ENCODE measurements at regions not wholly inside any gene's neighbourhood (a gene's known extent, or its start where the extent isn't known, plus 50 kb on each side); places are given as distances from the start of the nearest gene placed in this dataset.

DNA sequence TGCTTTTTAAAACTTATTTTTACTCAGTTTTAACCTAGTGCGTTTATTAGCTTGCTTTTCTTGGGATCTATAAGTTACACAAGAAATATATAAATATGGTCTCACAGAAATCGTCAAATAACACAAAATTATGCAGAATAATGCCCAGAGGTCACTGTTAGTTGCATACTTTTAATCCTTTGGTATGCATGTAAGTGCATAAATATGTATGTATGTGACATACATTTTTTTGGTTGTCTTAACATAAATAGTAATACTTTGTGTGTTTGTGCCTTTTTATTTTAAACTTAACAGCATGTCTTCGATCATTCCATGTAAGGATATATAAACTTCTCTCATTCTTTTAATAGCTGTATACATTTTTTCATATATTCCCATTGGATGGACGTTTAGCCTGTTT, 459.6 kb downstream of the PCNX1 start:
- TF ChIP-seq POLR2AphosphoS5 (IDR thresholded peaks at IDR 0.05; ENCODE audit: low read depth, low read length) (no peak), SIN3A (IDR thresholded peaks at IDR 0.05; ENCODE audit: borderline replicate concordance, insufficient read depth, low read length) (no peak), TAF1 (IDR thresholded peaks at IDR 0.05; ENCODE audit: borderline replicate concordance, insufficient read depth, low read length) (no peak)
- TF ChIP-seq, protein P1, sequence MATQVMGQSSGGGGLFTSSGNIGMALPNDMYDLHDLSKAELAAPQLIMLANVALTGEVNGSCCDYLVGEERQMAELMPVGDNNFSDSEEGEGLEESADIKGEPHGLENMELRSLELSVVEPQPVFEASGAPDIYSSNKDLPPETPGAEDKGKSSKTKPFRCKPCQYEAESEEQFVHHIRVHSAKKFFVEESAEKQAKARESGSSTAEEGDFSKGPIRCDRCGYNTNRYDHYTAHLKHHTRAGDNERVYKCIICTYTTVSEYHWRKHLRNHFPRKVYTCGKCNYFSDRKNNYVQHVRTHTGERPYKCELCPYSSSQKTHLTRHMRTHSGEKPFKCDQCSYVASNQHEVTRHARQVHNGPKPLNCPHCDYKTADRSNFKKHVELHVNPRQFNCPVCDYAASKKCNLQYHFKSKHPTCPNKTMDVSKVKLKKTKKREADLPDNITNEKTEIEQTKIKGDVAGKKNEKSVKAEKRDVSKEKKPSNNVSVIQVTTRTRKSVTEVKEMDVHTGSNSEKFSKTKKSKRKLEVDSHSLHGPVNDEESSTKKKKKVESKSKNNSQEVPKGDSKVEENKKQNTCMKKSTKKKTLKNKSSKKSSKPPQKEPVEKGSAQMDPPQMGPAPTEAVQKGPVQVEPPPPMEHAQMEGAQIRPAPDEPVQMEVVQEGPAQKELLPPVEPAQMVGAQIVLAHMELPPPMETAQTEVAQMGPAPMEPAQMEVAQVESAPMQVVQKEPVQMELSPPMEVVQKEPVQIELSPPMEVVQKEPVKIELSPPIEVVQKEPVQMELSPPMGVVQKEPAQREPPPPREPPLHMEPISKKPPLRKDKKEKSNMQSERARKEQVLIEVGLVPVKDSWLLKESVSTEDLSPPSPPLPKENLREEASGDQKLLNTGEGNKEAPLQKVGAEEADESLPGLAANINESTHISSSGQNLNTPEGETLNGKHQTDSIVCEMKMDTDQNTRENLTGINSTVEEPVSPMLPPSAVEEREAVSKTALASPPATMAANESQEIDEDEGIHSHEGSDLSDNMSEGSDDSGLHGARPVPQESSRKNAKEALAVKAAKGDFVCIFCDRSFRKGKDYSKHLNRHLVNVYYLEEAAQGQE (IDR thresholded peaks at IDR 0.05; ENCODE audit: insufficient read depth in 1 of 2, low read depth in 2 of 2, low read length in 2 of 2): no peak
